GM23248 (cell line): ENCODE measurements at regions not wholly inside any gene's neighbourhood (a gene's known extent, or its start where the extent isn't known, plus 50 kb on each side); places are given as distances from the start of the nearest gene placed in this dataset.
"Not testable (repeated sequence)": the region's sequence is repeated elsewhere in the genome, so short reads cannot be mapped to it uniquely, and the experiment has no call there.

Experiments used
- DNase-seq: peaks from one replicate; pipeline ENCODE4 v3.0.0-alpha.2; 2015
- H2AFZ ChIP-seq: fragments of 200-600 bp; sonication (generic); 2 replicates; pipeline ENCODE4 v1.6.1; 2016; ENCODE audit warnings: antibody characterized with exemption
- H3F3A ChIP-seq: fragments of 200-600 bp; sonication (generic); 2 replicates; pipeline ENCODE4 v1.6.1; 2016; ENCODE audit warnings: mild to moderate bottlenecking, antibody characterized with exemption, mixed run types; ENCODE audit not compliant: insufficient read depth
- H3K27ac ChIP-seq: fragments of 200-600 bp; sonication (generic); 2 replicates; pipeline ENCODE4 v1.5.1; 2016; ENCODE audit warnings: mild to moderate bottlenecking
- H3K27me3 ChIP-seq: fragments of 200-600 bp; sonication (generic); replicated peaks from 2 replicates; pipeline ENCODE4 v1.6.1; 2016; ENCODE audit warnings: mild to moderate bottlenecking; ENCODE audit not compliant: insufficient read depth
- H3K36me3 ChIP-seq: fragments of 200-600 bp; sonication (generic); 2 replicates; pipeline ENCODE4 v1.6.1; 2016; ENCODE audit warnings: low read depth, mild to moderate bottlenecking
- H3K4me1 ChIP-seq: fragments of 200-600 bp; sonication (generic); 2 replicates; pipeline ENCODE4 v1.6.1; 2016; ENCODE audit warnings: mild to moderate bottlenecking; ENCODE audit not compliant: insufficient read depth
- H3K4me2 ChIP-seq: fragments of 200-600 bp; sonication (generic); one replicate; pipeline ENCODE4 v1.6.1; 2016; ENCODE audit warnings: mild to moderate bottlenecking; ENCODE audit not compliant: unreplicated experiment
- H3K4me3 ChIP-seq: fragments of 200-600 bp; sonication (generic); 2 replicates; pipeline ENCODE4 v1.5.1; 2016; ENCODE audit warnings: mild to moderate bottlenecking
- H3K79me2 ChIP-seq: fragments of 200-600 bp; sonication (generic); 2 replicates; pipeline ENCODE4 v1.6.1; 2016; ENCODE audit warnings: mild to moderate bottlenecking; ENCODE audit not compliant: insufficient read depth
- H3K9ac ChIP-seq: fragments of 200-600 bp; sonication (generic); 2 replicates; pipeline ENCODE4 v1.6.1; 2016; ENCODE audit warnings: mild to moderate bottlenecking
- H3K9me2 ChIP-seq: fragments of 200-600 bp; sonication (generic); 2 replicates; pipeline ENCODE4 v1.6.1; 2016; ENCODE audit warnings: mixed run types, mild to moderate bottlenecking, moderate library complexity; ENCODE audit not compliant: insufficient read depth
- H3K9me3 ChIP-seq: fragments of 200-600 bp; sonication (generic); one replicate; pipeline ENCODE4 v1.6.1; 2017; ENCODE audit warnings: low read depth
- H4K20me1 ChIP-seq: fragments of 200-600 bp; sonication (generic); 2 replicates; pipeline ENCODE4 v1.6.0; 2016; ENCODE audit not compliant: insufficient read depth
- EZH2 ChIP-seq: fragments of 200-600 bp; sonication (generic); IDR thresholded peaks from 2 replicates; pipeline ENCODE4 v1.6.1; 2018; ENCODE audit warnings: antibody characterized with exemption, mild to moderate bottlenecking; ENCODE audit not compliant: insufficient read depth, poor library complexity, severe bottlenecking
- EZH2phosphoT487 ChIP-seq: fragments of 200-600 bp; sonication (generic); IDR thresholded peaks from 2 replicates; pipeline ENCODE4 v1.6.1; 2018; ENCODE audit warnings: antibody characterized with exemption, moderate library complexity, mild to moderate bottlenecking, low read depth; ENCODE audit not compliant: insufficient read depth
- whole genome bisulfite sequencing, 2 experiments: methylation state at CpG; one replicate each; pipeline ENCODE4 v1.1.6; 2015 to 2017; ENCODE audit warnings: low lambda C conversion rate in 2 of 2, low coverage in 1 of 2; ENCODE audit errors: missing lambda C conversion rate in 2 of 2; 5-methylcytosine and 5-hydroxymethylcytosine counted together
- in situ Hi-C: fragments of 300-500 bp; cut with MboI; formaldehyde crosslinking; loops from 2 replicates; pipeline ENCODE4 v1.15.0; 2020

DNA sequence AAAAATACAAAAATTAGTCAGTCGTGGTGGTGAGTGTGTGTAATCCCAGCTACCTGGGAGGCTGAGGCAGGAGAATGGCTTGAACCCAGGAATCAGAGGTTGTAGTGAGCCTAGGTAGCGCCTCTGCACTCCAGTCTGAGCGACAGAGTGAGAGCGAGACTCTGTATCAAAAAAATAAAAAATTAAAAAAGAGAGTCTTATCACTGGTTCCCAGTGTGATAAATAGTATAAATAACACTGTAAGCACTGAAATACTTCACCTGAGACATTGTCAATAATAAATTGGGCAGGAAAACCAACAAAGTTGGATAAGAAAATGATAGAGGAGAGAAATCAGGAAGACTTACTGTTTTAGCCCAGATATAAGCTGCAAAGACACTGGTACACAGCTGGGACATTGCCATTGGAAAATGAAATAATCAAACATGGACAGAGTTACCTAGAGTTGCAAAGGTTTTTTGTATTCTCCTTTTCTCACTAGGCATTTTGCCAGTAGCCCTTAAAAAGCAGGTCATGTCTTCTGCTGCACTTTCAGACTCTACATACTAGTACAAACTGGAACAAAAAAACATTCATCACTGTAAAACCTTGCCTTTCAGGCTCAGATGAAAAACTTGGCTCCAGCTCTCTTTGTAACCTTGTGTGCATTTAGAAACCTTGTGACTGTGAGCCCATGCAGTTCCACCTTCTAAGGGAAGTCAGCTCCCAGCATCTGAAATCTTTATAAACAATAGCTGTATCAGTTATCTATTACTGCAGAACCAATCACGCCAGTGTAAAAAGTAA lies 55.0 kb upstream of the PPP1R2C start:
- Histone ChIP-seq H3K79me2 (no peaks in the 10 kb centered on the region), H3K27me3 (no peaks in the 10 kb centered on the region), H3K9me2 (no peaks in the 10 kb centered on the region), H4K20me1 (no peaks in the 10 kb centered on the region), H3K4me1 (no peaks in the 10 kb centered on the region), H2AFZ (no peak overlapping the region), H3K36me3 (no peaks in the 10 kb centered on the region), H3K4me2 (no peak overlapping the region), H3F3A (no peaks in the 10 kb centered on the region), H3K9me3 (no peaks in the 10 kb centered on the region), H3K9ac (no peak overlapping the region), H3K4me3 (no peak overlapping the region), H3K27ac (no peak overlapping the region)
- WGBS, 2 experiments, result 48 to 56% methylated on average over 2 to 5 of the region's 5 CpGs
- in situ Hi-C loops, result no loop called here
- TF ChIP-seq EZH2phosphoT487 (no peak), EZH2 (no peak)
- no peak for DNase-seq

- H3K9me2 ChIP-seq, H3K27me3 ChIP-seq, H3K27ac ChIP-seq, H3K4me1 ChIP-seq, H2AFZ ChIP-seq, in situ Hi-C loops, H3K9ac ChIP-seq, H4K20me1 ChIP-seq, H3K36me3 ChIP-seq, H3K4me3 ChIP-seq, H3K4me2 ChIP-seq, H3K9me3 ChIP-seq, H3K79me2 ChIP-seq, DNase-seq, H3F3A ChIP-seq: not testable (repeated sequence)
- 71 to 73% methylated on average over 4 of the region's 4 CpGs for WGBS, 2 experiments
Measured at GRCh38 chrX:42833550-42833940, 55.6 kb upstream of the PPP1R2C start.

- WGBS, 2 experiments, result 11 to 19% methylated on average over 4 of the region's 4 CpGs
- H3K27ac ChIP-seq, result no peak overlapping the region
Measured at GRCh38 chrX:42837101-42837726, 59.3 kb upstream of the PPP1R2C start.

DNA sequence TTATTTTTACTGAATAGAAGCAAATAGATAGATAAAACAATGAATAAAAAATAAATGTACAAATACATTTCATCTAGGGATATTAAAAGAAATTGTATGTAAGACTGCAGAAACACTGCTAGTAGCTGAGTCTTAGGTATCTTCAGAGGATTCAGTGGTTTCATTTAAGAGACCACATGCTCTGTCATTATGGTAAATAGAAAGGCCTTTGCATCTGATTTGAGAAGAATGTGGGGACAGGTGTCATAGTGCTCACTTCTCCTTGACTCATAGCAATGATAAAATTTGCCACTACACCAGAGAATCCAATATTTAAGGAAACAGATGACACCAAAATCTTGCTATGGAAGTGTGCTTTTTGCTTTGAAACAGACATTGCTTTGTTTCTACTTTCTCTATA lies 59.8 kb upstream of the PPP1R2C start:
- Histone ChIP-seq H3K27ac (no peak overlapping the region), H3K4me1 (no peaks in the 10 kb centered on the region), H2AFZ (no peak overlapping the region), H3K9ac (no peak overlapping the region), H4K20me1 (no peaks in the 10 kb centered on the region), H3K79me2 (no peaks in the 10 kb centered on the region), H3K4me2 (no peak overlapping the region), H3K9me3 (no peaks in the 10 kb centered on the region), H3K4me3 (no peak overlapping the region), H3K27me3 (no peaks in the 10 kb centered on the region), H3K9me2 (no peaks in the 10 kb centered on the region), H3K36me3 (no peaks in the 10 kb centered on the region), H3F3A (no peaks in the 10 kb centered on the region)
- TF ChIP-seq EZH2 (no peak), EZH2phosphoT487 (no peak)
- no peak for DNase-seq
- in situ Hi-C loops, result no loop called here

More at GRCh38 chrX:42837101-42837726, 59.3 kb upstream of the PPP1R2C start:
- H3K9me3 ChIP-seq, result no peaks in the 10 kb centered on the region
- H4K20me1 ChIP-seq, result no peaks in the 10 kb centered on the region
- H3K4me2 ChIP-seq, result no peak overlapping the region
- H3K36me3 ChIP-seq, result no peaks in the 10 kb centered on the region
- no peaks in the 10 kb centered on the region for H3F3A ChIP-seq
- H2AFZ ChIP-seq, result no peak overlapping the region
- no peaks in the 10 kb centered on the region for H3K79me2 ChIP-seq
- in situ Hi-C loops, result no loop called here
- DNase-seq, result no peak
- no peaks in the 10 kb centered on the region for H3K4me1 ChIP-seq
- no peaks in the 10 kb centered on the region for H3K27me3 ChIP-seq
- no peaks in the 10 kb centered on the region for H3K9me2 ChIP-seq
- no peak overlapping the region for H3K9ac ChIP-seq
- TF ChIP-seq EZH2phosphoT487 (no peak), EZH2 (no peak)
- H3K4me3 ChIP-seq, result no peak overlapping the region

DNA sequence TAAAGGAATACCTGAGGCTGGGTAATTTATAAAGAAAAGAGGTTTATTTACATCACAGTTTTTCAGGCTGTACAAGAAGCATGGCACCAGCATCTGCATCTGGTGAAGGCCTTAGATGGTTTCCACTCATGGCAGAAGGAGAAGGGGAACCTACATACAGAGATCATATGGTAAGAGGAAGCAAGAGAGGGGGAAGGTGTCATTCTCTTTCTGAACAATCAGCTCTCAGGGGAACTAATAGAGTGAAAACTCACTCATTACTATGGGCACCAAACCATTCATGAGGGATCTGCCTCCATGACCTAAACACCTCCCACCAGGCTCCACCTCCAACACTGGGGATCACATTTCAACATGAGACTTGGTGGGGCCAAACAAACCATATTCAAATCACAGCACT lies 61.7 kb upstream of the PPP1R2C start:
- H3K79me2 ChIP-seq, result no peaks in the 10 kb centered on the region
- no peak overlapping the region for H3K4me3 ChIP-seq
- in situ Hi-C loops, result no loop called here
- no peaks in the 10 kb centered on the region for H3K9me2 ChIP-seq
- no peaks in the 10 kb centered on the region for H3K9me3 ChIP-seq
- DNase-seq, result no peak
- H3K4me1 ChIP-seq, result no peaks in the 10 kb centered on the region
- no peak overlapping the region for H3K9ac ChIP-seq
- no peaks in the 10 kb centered on the region for H3K36me3 ChIP-seq
- TF ChIP-seq EZH2phosphoT487, result no peak
- no peak for TF ChIP-seq EZH2
- H3K27ac ChIP-seq, result no peak overlapping the region
- no peak overlapping the region for H3K4me2 ChIP-seq
- H3F3A ChIP-seq, result no peaks in the 10 kb centered on the region
- no peaks in the 10 kb centered on the region for H4K20me1 ChIP-seq
- H3K27me3 ChIP-seq, result no peaks in the 10 kb centered on the region
- H2AFZ ChIP-seq, result no peak overlapping the region
